Adipocyte (in vitro differentiated cells): ENCODE measurements at regions not wholly inside any gene's neighbourhood (a gene's known extent, or its start where the extent isn't known, plus 50 kb on each side); places are given as distances from the start of the nearest gene placed in this dataset.

ENCODE experiments used
- DNase-seq: peaks from one replicate; pipeline ENCODE4 v3.0.0-alpha.2; 2015; ENCODE audit warnings: low read depth
- H3K27me3 ChIP-seq: replicated peaks from 2 replicates; pipeline ENCODE4 v1.7.0; 2013; ENCODE audit warnings: mild to moderate bottlenecking, low read length, moderate library complexity; ENCODE audit not compliant: control insufficient read depth, insufficient read depth
- H3K36me3 ChIP-seq: 2 replicates; pipeline ENCODE4 v1.7.0; 2013; ENCODE audit warnings: low read length, mild to moderate bottlenecking, moderate library complexity; ENCODE audit not compliant: control insufficient read depth, insufficient read depth, severe bottlenecking
- H3K4me1 ChIP-seq: 2 replicates; pipeline ENCODE4 v1.7.0; 2013; ENCODE audit warnings: mild to moderate bottlenecking, low read length, moderate library complexity; ENCODE audit not compliant: control insufficient read depth, insufficient read depth
- H3K4me3 ChIP-seq: 2 replicates; pipeline ENCODE4 v1.7.0; 2013; ENCODE audit warnings: mild to moderate bottlenecking, low read length, moderate library complexity
- H3K9ac ChIP-seq: 2 replicates; pipeline ENCODE4 v1.7.0; 2013; ENCODE audit warnings: mild to moderate bottlenecking, low read length, moderate library complexity
- H3K9me3 ChIP-seq: 2 replicates; pipeline ENCODE4 v1.7.0; 2013; ENCODE audit warnings: mild to moderate bottlenecking, low read length, moderate library complexity; ENCODE audit not compliant: control insufficient read depth

GRCh38 chr5:56683733-56684132, 131.6 kb upstream of the MAP3K1 start:
- DNase-seq: no peak
- Histone ChIP-seq H3K4me3 (no peak overlapping the region), H3K36me3 (no peaks in the 10 kb centered on the region), H3K9ac (no peak overlapping the region), H3K27me3 (no peaks in the 10 kb centered on the region), H3K4me1 (no peaks in the 10 kb centered on the region), H3K9me3 (no peaks in the 10 kb centered on the region)

GRCh38 chr5:56683281-56683680, 132.1 kb upstream of the MAP3K1 start:
- H3K9ac ChIP-seq: no peak overlapping the region
- DNase-seq: no peak
- H3K4me1 ChIP-seq: no peaks in the 10 kb centered on the region
- no peaks in the 10 kb centered on the region for H3K9me3 ChIP-seq
- H3K36me3 ChIP-seq: no peaks in the 10 kb centered on the region
- H3K4me3 ChIP-seq: no peak overlapping the region
- H3K27me3 ChIP-seq: no peaks in the 10 kb centered on the region

GRCh38 chr5:56681346-56681745, 134.0 kb upstream of the MAP3K1 start:
- peak; percentile 24 for DNase-seq
- H3K9me3 ChIP-seq: no peaks in the 10 kb centered on the region

GRCh38 chr5:56680731-56681130, 134.6 kb upstream of the MAP3K1 start:
- Histone ChIP-seq H3K9me3 (no peaks in the 10 kb centered on the region), H3K4me1 (peaks cover 5% of the 10 kb centered on the region), H3K27me3 (no peaks in the 10 kb centered on the region), H3K9ac (no peak overlapping the region), H3K4me3 (no peak overlapping the region), H3K36me3 (no peaks in the 10 kb centered on the region)
- peak; percentile 9 for DNase-seq

More at GRCh38 chr5:56681346-56681745, 134.0 kb upstream of the MAP3K1 start:
- H3K9ac ChIP-seq: no peak overlapping the region
- no peaks in the 10 kb centered on the region for H3K27me3 ChIP-seq
- H3K4me1 ChIP-seq: peaks cover 5% of the 10 kb centered on the region
- H3K36me3 ChIP-seq: no peaks in the 10 kb centered on the region
- no peak overlapping the region for H3K4me3 ChIP-seq

GRCh38 chr5:56677690-56678305, 137.6 kb upstream of the MAP3K1 start:
- no peak overlapping the region for H3K9ac ChIP-seq
- no peaks in the 10 kb centered on the region for H3K9me3 ChIP-seq
- DNase-seq: peak; percentile 31
- H3K36me3 ChIP-seq: no peaks in the 10 kb centered on the region
- no peaks in the 10 kb centered on the region for H3K27me3 ChIP-seq
- peaks cover 5% of the 10 kb centered on the region for H3K4me1 ChIP-seq
- H3K4me3 ChIP-seq: no peak overlapping the region

- peak; percentile 12 for DNase-seq
- Histone ChIP-seq H3K9me3 (no peaks in the 10 kb centered on the region), H3K4me1 (peaks cover 5% of the 10 kb centered on the region), H3K27me3 (no peaks in the 10 kb centered on the region), H3K4me3 (no peak overlapping the region), H3K36me3 (no peaks in the 10 kb centered on the region), H3K9ac (no peak overlapping the region)
Measured at GRCh38 chr5:56676091-56676768, 139.1 kb upstream of the MAP3K1 start.

- H3K9ac ChIP-seq: no peak overlapping the region
- no peak overlapping the region for H3K4me3 ChIP-seq
- no peaks in the 10 kb centered on the region for H3K36me3 ChIP-seq
- no peaks in the 10 kb centered on the region for H3K9me3 ChIP-seq
- peaks cover 4% of the 10 kb centered on the region for H3K27me3 ChIP-seq
- no peak for DNase-seq
- H3K4me1 ChIP-seq: peaks cover 5% of the 10 kb centered on the region
Measured at GRCh38 chr5:56674441-56674840, 140.9 kb upstream of the MAP3K1 start.

- H3K4me3 ChIP-seq: no peak overlapping the region
- H3K9ac ChIP-seq: no peak overlapping the region
- DNase-seq: no peak
Measured at GRCh38 chr5:56673171-56673570, 142.2 kb upstream of the MAP3K1 start.

GRCh38 chr5:56671571-56671970, 143.8 kb upstream of the MAP3K1 start:
- Histone ChIP-seq H3K4me3 (no peak overlapping the region), H3K36me3 (no peaks in the 10 kb centered on the region), H3K9ac (no peak overlapping the region), H3K27me3 (peaks cover 8% of the 10 kb centered on the region), H3K9me3 (no peaks in the 10 kb centered on the region), H3K4me1 (no peaks in the 10 kb centered on the region)
- no peak for DNase-seq

More at GRCh38 chr5:56673171-56673570, 142.2 kb upstream of the MAP3K1 start:
- peaks cover 5% of the 10 kb centered on the region for H3K4me1 ChIP-seq
- H3K9me3 ChIP-seq: no peaks in the 10 kb centered on the region
- H3K36me3 ChIP-seq: no peaks in the 10 kb centered on the region
- peaks cover 8% of the 10 kb centered on the region for H3K27me3 ChIP-seq

- Histone ChIP-seq H3K27me3 (peaks cover 8% of the 10 kb centered on the region), H3K9ac (no peak overlapping the region), H3K4me3 (no peak overlapping the region), H3K36me3 (no peaks in the 10 kb centered on the region), H3K4me1 (no peaks in the 10 kb centered on the region), H3K9me3 (no peaks in the 10 kb centered on the region)
- no peak for DNase-seq
Measured at GRCh38 chr5:56670916-56671315, 144.4 kb upstream of the MAP3K1 start.

GRCh38 chr5:56669534-56670483, 145.5 kb upstream of the MAP3K1 start:
- peaks cover 8% of the 10 kb centered on the region for H3K27me3 ChIP-seq
- H3K36me3 ChIP-seq: no peaks in the 10 kb centered on the region
- H3K9ac ChIP-seq: no peak overlapping the region
- H3K4me1 ChIP-seq: no peaks in the 10 kb centered on the region
- H3K4me3 ChIP-seq: no peak overlapping the region
- DNase-seq: no peak
- H3K9me3 ChIP-seq: no peaks in the 10 kb centered on the region
